ENCODE measurements at regions not wholly inside any gene's neighbourhood (a gene's known extent, or its start where the extent isn't known, plus 50 kb on each side); places are given as distances from the start of the nearest gene placed in this dataset.
A peak's percentile ranks its signal among the peaks of the same experiment; 100 is the strongest.
"Not testable (repeated sequence)": the region's sequence is repeated elsewhere in the genome, so short reads cannot be mapped to it uniquely, and the experiment has no call there.

GRCh38 chr4:60463857-60464502, 736.1 kb upstream of the ADGRL3 start:
- Histone ChIP-seq H3K27me3 (no peaks in the 10 kb centered on the region), H3K36me3 (no peaks in the 10 kb centered on the region), H3K9me3 (no peaks in the 10 kb centered on the region), H3K4me3 (no peak overlapping the region), H3K4me1 (no peaks in the 10 kb centered on the region), H3K27ac (no peak overlapping the region)
- peak; percentile 15 to 39 (median 22) for TF ChIP-seq CTCF (IDR thresholded peaks at IDR 0.05)
- no peak for TF ChIP-seq POLR2A (IDR thresholded peaks at IDR 0.05)
- intact Hi-C loops (cut with DNase I), result no loop called here
- WGBS (ENCODE audit: insufficient coverage, low coverage, low lambda C conversion rate, missing lambda C conversion rate), result 33% methylated on average over 3 of the region's 4 CpGs
- peak; percentile 44 to 68 (median 52) for ATAC-seq
- no peak for DNase-seq

- TF ChIP-seq CTCF (IDR thresholded peaks at IDR 0.05) (no peak), POLR2A (IDR thresholded peaks at IDR 0.05) (no peak)
- 0% methylated on average over 1 of the region's 2 CpGs for WGBS (ENCODE audit: insufficient coverage, low coverage, low lambda C conversion rate, missing lambda C conversion rate)
- no peak for ATAC-seq
Observed at GRCh38 chr4:60482921-60483351, 717.2 kb upstream of the ADGRL3 start.

GRCh38 chr4:60485276-60485675, 714.9 kb upstream of the ADGRL3 start:
- H3K27me3 ChIP-seq, result no peaks in the 10 kb centered on the region
- H3K4me3 ChIP-seq, result no peak overlapping the region
- ATAC-seq (no peak), DNase-seq (no peak)
- no peak overlapping the region for H3K27ac ChIP-seq
- intact Hi-C loops (cut with DNase I), result no loop called here
- no peaks in the 10 kb centered on the region for H3K9me3 ChIP-seq
- no peaks in the 10 kb centered on the region for H3K4me1 ChIP-seq
- WGBS (ENCODE audit: insufficient coverage, low coverage, low lambda C conversion rate, missing lambda C conversion rate), result 53% methylated on average over 3 of the region's 3 CpGs
- TF ChIP-seq CTCF (IDR thresholded peaks at IDR 0.05) (no peak), POLR2A (IDR thresholded peaks at IDR 0.05) (no peak)
- no peaks in the 10 kb centered on the region for H3K36me3 ChIP-seq

More at GRCh38 chr4:60482921-60483351, 717.2 kb upstream of the ADGRL3 start:
- Histone ChIP-seq H3K27ac (no peak overlapping the region), H3K36me3 (no peaks in the 10 kb centered on the region), H3K27me3 (no peaks in the 10 kb centered on the region), H3K4me1 (no peaks in the 10 kb centered on the region), H3K4me3 (no peak overlapping the region), H3K9me3 (no peaks in the 10 kb centered on the region)
- no peak for DNase-seq
- intact Hi-C loops (cut with DNase I), result no loop called here

GRCh38 chr4:60487118-60487761, 712.9 kb upstream of the ADGRL3 start:
- H3K9me3 ChIP-seq; H3K27ac ChIP-seq; H3K36me3 ChIP-seq; H3K4me3 ChIP-seq; H3K4me1 ChIP-seq; DNase-seq; H3K27me3 ChIP-seq; intact Hi-C loops (cut with DNase I); ATAC-seq: not testable (repeated sequence)
- WGBS (ENCODE audit: insufficient coverage, low coverage, low lambda C conversion rate, missing lambda C conversion rate), result 10% methylated on average over 2 of the region's 3 CpGs

GRCh38 chr4:60500810-60501209, 699.3 kb upstream of the ADGRL3 start:
- TF ChIP-seq POLR2A (IDR thresholded peaks at IDR 0.05) (no peak), CTCF (IDR thresholded peaks at IDR 0.05) (no peak)
- intact Hi-C loops (cut with DNase I), result no loop called here
- Histone ChIP-seq H3K27me3 (no peaks in the 10 kb centered on the region), H3K4me1 (no peaks in the 10 kb centered on the region), H3K27ac (no peak overlapping the region), H3K4me3 (no peak overlapping the region), H3K9me3 (no peaks in the 10 kb centered on the region), H3K36me3 (no peaks in the 10 kb centered on the region)
- 53% methylated on average over 1 of the region's 1 CpG for WGBS (ENCODE audit: insufficient coverage, low coverage, low lambda C conversion rate, missing lambda C conversion rate)
- ATAC-seq (no peak), DNase-seq (no peak)

Measured in right lobe of liver (tissue), 6 donors.